Vagina (tissue), 2 donors: ENCODE measurements at regions not wholly inside any gene's neighbourhood (a gene's known extent, or its start where the extent isn't known, plus 50 kb on each side); places are given as distances from the start of the nearest gene placed in this dataset.

Source experiments
- POLR2AphosphoS5 ChIP-seq, 2 donors: sonication (generic); formaldehyde crosslinking; IDR thresholded peaks; one replicate each; pipeline ENCODE4 v1.9.0; 2017; ENCODE audit warnings: antibody characterized with exemption in 2 of 2, mild to moderate bottlenecking in 2 of 2, low read depth in 1 of 2; ENCODE audit not compliant: insufficient read depth in 1 of 2
- TF ChIP-seq, protein P1 (sequence below), 3 experiments: fragments of 450-650 bp in 2 of 3; fragments of 200-600 bp in 1 of 3; sonication (generic) in 1 of 3; IDR thresholded peaks; one replicate each; pipeline ENCODE4 v1.5.1; 2017 to 2019; ENCODE audit warnings: antibody characterized with exemption in 3 of 3, mild to moderate bottlenecking in 2 of 3, moderate library complexity in 2 of 3

DNA sequence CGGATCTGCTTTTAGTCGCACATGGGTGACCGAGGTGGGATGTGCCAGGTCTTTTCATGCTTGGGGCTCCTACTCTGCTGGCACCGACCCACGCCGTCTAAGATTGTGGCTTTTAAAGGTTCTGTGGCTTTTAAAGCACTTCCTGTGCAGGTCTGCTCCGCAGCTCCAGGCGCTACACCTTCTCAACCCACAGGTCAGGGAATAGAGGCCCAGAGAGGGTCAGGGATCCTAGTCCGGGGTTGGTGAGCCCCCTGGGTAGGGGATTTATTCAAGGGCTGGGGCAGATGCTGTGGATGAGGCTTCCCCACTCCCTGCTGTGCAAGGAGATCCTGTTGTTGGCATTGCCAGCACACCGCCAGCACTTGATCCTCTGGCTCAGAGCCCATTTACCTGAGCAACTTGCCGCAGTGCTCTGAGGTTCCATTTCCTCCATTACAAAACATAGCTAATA, 212.8 kb upstream of the RAB4A start:
- TF ChIP-seq, protein P1, sequence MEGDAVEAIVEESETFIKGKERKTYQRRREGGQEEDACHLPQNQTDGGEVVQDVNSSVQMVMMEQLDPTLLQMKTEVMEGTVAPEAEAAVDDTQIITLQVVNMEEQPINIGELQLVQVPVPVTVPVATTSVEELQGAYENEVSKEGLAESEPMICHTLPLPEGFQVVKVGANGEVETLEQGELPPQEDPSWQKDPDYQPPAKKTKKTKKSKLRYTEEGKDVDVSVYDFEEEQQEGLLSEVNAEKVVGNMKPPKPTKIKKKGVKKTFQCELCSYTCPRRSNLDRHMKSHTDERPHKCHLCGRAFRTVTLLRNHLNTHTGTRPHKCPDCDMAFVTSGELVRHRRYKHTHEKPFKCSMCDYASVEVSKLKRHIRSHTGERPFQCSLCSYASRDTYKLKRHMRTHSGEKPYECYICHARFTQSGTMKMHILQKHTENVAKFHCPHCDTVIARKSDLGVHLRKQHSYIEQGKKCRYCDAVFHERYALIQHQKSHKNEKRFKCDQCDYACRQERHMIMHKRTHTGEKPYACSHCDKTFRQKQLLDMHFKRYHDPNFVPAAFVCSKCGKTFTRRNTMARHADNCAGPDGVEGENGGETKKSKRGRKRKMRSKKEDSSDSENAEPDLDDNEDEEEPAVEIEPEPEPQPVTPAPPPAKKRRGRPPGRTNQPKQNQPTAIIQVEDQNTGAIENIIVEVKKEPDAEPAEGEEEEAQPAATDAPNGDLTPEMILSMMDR (IDR thresholded peaks at IDR 0.05), result no peak
- TF ChIP-seq POLR2AphosphoS5 (IDR thresholded peaks at IDR 0.05; ENCODE audit: insufficient read depth in 1 of 2, low read depth in 1 of 2), result no peak
